HepG2 (cell line): ENCODE measurements at regions not wholly inside any gene's neighbourhood (a gene's known extent, or its start where the extent isn't known, plus 50 kb on each side); places are given as distances from the start of the nearest gene placed in this dataset.

Experiments
- ATAC-seq: fragments of 200-7000 bp; cut with Tn5 transposase; 3 replicates; pipeline ENCODE4 v1.9.1; 2020; ENCODE audit warnings: mild to moderate bottlenecking, moderate library complexity
- BruUV-seq: library from RNA; stranded (reverse); fragments of 400-500 nt; replicated peaks from 2 replicates; lab custom pipeline; 2021; lab: Mats Ljungman, UMichigan
- CTCF ChIA-PET: fragments of 300-600 bp; formaldehyde crosslinking; extraction: SDS; loops from one replicate; lab custom pipeline; 2021; ENCODE audit warnings: low total read pairs, inconsistent platforms, low intra/inter-chr PET ratio; lab: Yijun Ruan, JAX
- POLR2A ChIA-PET: fragments of 350-600 bp; sonication (Branson Sonifier 250); formaldehyde crosslinking; loops from one replicate; lab custom pipeline; 2020; ENCODE audit warnings: antibody characterized with exemption, inconsistent platforms; lab: Yijun Ruan, JAX
- DNase-seq: peaks from one replicate; pipeline ENCODE4 v3.0.0-alpha.2; 2015; ENCODE audit warnings: low spot score
- FAIRE-seq: peaks from 3 replicates; lab custom pipeline; 2011; peaks lifted over from hg19 to GRCh38; lab: Jason Lieb, UNC
- H2AFZ ChIP-seq: one replicate; pipeline ENCODE4 v1.6.1; 2011; ENCODE audit warnings: low read length, inconsistent platforms
- H3K27ac ChIP-seq: fragments of 300-600 bp; 3 replicates; pipeline ENCODE4 v1.8.0; 2011; ENCODE audit warnings: mixed run types, mild to moderate bottlenecking, mixed read lengths, low read length, inconsistent platforms; ENCODE audit not compliant: insufficient read depth; ENCODE audit errors: extremely low read length
- H3K27me3 ChIP-seq, 2 experiments: fragments of 200-600 bp in 1 of 2; 2 replicates in 1 of 2; 3 replicates in 1 of 2; pipeline versions ENCODE4 v1.6.0 to v1.8.0; 2011; ENCODE audit warnings: low read length in 2 of 2, mild to moderate bottlenecking in 2 of 2, moderate library complexity in 2 of 2, inconsistent platforms in 1 of 2; ENCODE audit not compliant: insufficient read depth in 2 of 2, control insufficient read depth in 1 of 2
- H3K36me3 ChIP-seq, 2 experiments: fragments of 200-600 bp in 1 of 2; replicated peaks in 1 of 2; 2 replicates in 1 of 2; 3 replicates in 1 of 2; pipeline versions ENCODE4 v1.5.1 to v1.8.0; 2011; ENCODE audit warnings: low read length in 2 of 2, inconsistent platforms in 1 of 2; ENCODE audit not compliant: insufficient read depth in 2 of 2, control insufficient read depth in 1 of 2
- H3K4me1 ChIP-seq: 2 replicates; pipeline ENCODE4 v1.5.1; 2012; ENCODE audit warnings: low read length, inconsistent platforms; ENCODE audit not compliant: insufficient read depth
- H3K4me2 ChIP-seq: 2 replicates; pipeline ENCODE4 v1.6.0; 2011; ENCODE audit warnings: low read depth, low read length, inconsistent platforms
- H3K4me3 ChIP-seq, 3 experiments: fragments of 200-600 bp in 1 of 3; sonication (generic), shearing (Covaris generic) in 1 of 3; replicated peaks in 1 of 3; 2 replicates each; pipeline ENCODE4 v1.5.1; 2011 to 2016; ENCODE audit warnings: low read length in 3 of 3, inconsistent platforms in 2 of 3, low read depth in 2 of 3, mild to moderate bottlenecking in 2 of 3, control low read depth in 1 of 3, mixed read lengths in 1 of 3; ENCODE audit not compliant: insufficient read depth in 1 of 3
- H3K79me2 ChIP-seq: one replicate; pipeline ENCODE4 v1.6.1; 2011; ENCODE audit warnings: low read length, inconsistent platforms; ENCODE audit not compliant: insufficient read depth
- H3K9ac ChIP-seq: 2 replicates; pipeline ENCODE4 v1.6.0; 2011; ENCODE audit warnings: mild to moderate bottlenecking, low read depth, low read length, inconsistent platforms; ENCODE audit not compliant: insufficient read depth
- H3K9me3 ChIP-seq: 2 replicates; pipeline ENCODE4 v1.5.1; 2012; ENCODE audit warnings: mild to moderate bottlenecking, low read length
- H4K20me1 ChIP-seq: 2 replicates; pipeline ENCODE4 v1.6.0; 2011; ENCODE audit warnings: inconsistent platforms, mild to moderate bottlenecking, low read length, moderate library complexity; ENCODE audit not compliant: insufficient read depth
- NFKB2 ChIP-seq: sonication (generic); formaldehyde crosslinking; IDR thresholded peaks from 2 replicates; pipeline ENCODE4 v1.4.0; 2020; ENCODE audit warnings: missing genetic modification reagents, borderline replicate concordance
- RAD51 ChIP-seq: fragments of 450-650 bp; IDR thresholded peaks from 2 replicates; pipeline ENCODE4 v1.6.1; 2016; ENCODE audit warnings: borderline replicate concordance
- ZFX ChIP-seq: sonication (generic); formaldehyde crosslinking; IDR thresholded peaks from 2 replicates; pipeline ENCODE4 v1.4.0; 2020; ENCODE audit warnings: mild to moderate bottlenecking, low read depth, missing genetic modification reagents, moderate library complexity
- ZNF143 ChIP-seq: sonication (generic); formaldehyde crosslinking; IDR thresholded peaks from 2 replicates; pipeline ENCODE4 v1.4.0; 2020; ENCODE audit warnings: missing genetic modification reagents
- WGBS: methylation state at CpG from one replicate; pipeline ENCODE4 v1.1.6; 2017; ENCODE audit warnings: low lambda C conversion rate; 5-methylcytosine and 5-hydroxymethylcytosine counted together
- in situ Hi-C: cut with HindIII; loops from 2 replicates; pipeline ENCODE4 v1.10.0; 2017; ENCODE audit warnings: low pct_unique_long_range_greater_than_20kb; ENCODE audit not compliant: extremely low pct_ligation_motif_present
- intact Hi-C: fragments of 100-400 bp; cut with micrococcal nuclease; formaldehyde crosslinking; loops from one replicate; pipeline ENCODE4 v1.10.0; 2022; ENCODE audit not compliant: unreplicated experiment

DNA sequence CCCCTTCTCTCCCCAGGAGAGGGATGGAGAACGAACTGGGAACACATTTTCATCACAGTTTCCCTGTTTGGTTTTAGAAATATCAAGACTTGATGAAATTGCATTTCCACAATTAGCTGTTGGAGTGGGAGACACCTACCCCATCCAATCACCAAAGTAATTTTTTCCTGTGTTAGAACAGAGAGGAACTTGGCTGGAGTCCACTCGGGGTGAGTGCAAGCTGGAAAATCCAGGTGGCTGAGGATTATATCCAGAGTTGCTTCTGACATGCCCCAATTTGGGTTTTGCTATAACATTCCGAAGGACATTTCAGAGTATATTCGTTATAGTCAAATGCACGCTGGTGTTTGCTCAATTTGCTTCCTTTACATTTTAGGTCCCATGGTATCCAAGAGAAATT lies 231.8 kb downstream of the C16orf95 start:
- in situ Hi-C loops (no loop called here), intact Hi-C loops (no loop called here)
- Histone ChIP-seq H3K4me2 (no peak overlapping the region), H3K27me3 (peaks cover 0 to 5% of the 10 kb centered on the region in 2 experiments; a peak in 1 of 5 replicates), H3K9me3 (peaks cover 19% of the 10 kb centered on the region), H4K20me1 (no peaks in the 10 kb centered on the region), H3K9ac (no peak overlapping the region), H3K79me2 (no peaks in the 10 kb centered on the region), H3K27ac (no peak overlapping the region), H3K4me3 (no peak overlapping the region), H3K36me3 (no peaks in the 10 kb centered on the region), H3K4me1 (no peaks in the 10 kb centered on the region), H2AFZ (no peak overlapping the region)
- TF ChIP-seq ZNF143 (CRISPR knock-in tag), result no peak
- no peak for TF ChIP-seq RAD51
- ATAC-seq (no peak), DNase-seq (no peak), FAIRE-seq (no peak)
- BruUV-seq, result no TSS peak
- 13% methylated on average over 5 of the region's 5 CpGs for WGBS
- ChIA-PET POLR2A (no interaction called here), CTCF (no interaction called here)

DNA sequence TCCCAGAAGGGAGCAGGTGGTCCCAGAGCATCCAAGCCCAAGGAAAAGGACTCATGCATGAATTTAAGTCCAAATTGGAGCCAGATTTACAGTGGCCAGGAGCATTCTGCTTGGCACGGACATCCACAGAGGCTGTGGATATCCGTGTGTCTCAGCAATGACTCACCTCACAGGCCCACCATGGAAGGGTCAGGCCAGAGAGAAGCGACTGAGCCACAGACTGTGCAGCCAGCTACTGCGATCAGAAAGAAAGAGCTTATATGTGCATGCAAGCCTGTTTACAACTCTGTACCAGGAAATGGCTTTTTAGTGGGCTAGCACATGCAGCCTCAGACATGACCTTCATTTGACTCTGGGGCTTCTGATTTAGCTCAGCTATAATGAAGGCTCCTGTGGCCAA lies 231.0 kb downstream of the C16orf95 start:
- no peak overlapping the region for H3K27ac ChIP-seq
- no peaks in the 10 kb centered on the region for H3K79me2 ChIP-seq
- in situ Hi-C loops, result no loop called here
- ChIA-PET CTCF (no interaction called here), POLR2A (no interaction called here)
- H3K9ac ChIP-seq, result no peak overlapping the region
- H3K4me3 ChIP-seq, result no peak overlapping the region
- H4K20me1 ChIP-seq, result no peaks in the 10 kb centered on the region
- no peaks in the 10 kb centered on the region for H3K36me3 ChIP-seq
- no peak for DNase-seq
- no peak overlapping the region for H3K4me2 ChIP-seq
- ATAC-seq, result no peak
- H3K27me3 ChIP-seq, result peaks cover 0 to 5% of the 10 kb centered on the region in 2 experiments; a peak in 1 of 5 replicates
- FAIRE-seq, result no peak
- 14% methylated on average over 4 of the region's 4 CpGs for WGBS
- no TSS peak for BruUV-seq
- intact Hi-C loops, result no loop called here
- H3K9me3 ChIP-seq, result peaks cover 12% of the 10 kb centered on the region
- no peak overlapping the region for H2AFZ ChIP-seq
- TF ChIP-seq NFKB2 (CRISPR knock-in tag), result no peak
- no peak for TF ChIP-seq ZFX (CRISPR knock-in tag)
- no peaks in the 10 kb centered on the region for H3K4me1 ChIP-seq
